Neuronal stem cell (in vitro differentiated cells): ENCODE measurements at regions not wholly inside any gene's neighbourhood (a gene's known extent, or its start where the extent isn't known, plus 50 kb on each side); places are given as distances from the start of the nearest gene placed in this dataset.
A peak's percentile ranks its signal among the peaks of the same experiment; 100 is the strongest.

Experiments used
- DNase-seq: peaks from one replicate; pipeline ENCODE4 v3.0.0-alpha.2; 2013; ENCODE audit warnings: low spot score
- H2AFZ ChIP-seq: one replicate; pipeline ENCODE4 v1.6.1; 2013; ENCODE audit warnings: mild to moderate bottlenecking, low read length, inconsistent platforms
- H2AK5ac ChIP-seq: 2 replicates; pipeline ENCODE4 v1.6.1; 2013; ENCODE audit warnings: low read depth, mild to moderate bottlenecking, inconsistent platforms, low read length, moderate library complexity, mixed read lengths
- H2BK120ac ChIP-seq: 2 replicates; pipeline ENCODE4 v1.6.1; 2013; ENCODE audit warnings: low read depth, mild to moderate bottlenecking, inconsistent platforms, low read length, moderate library complexity, mixed read lengths
- H2BK12ac ChIP-seq: one replicate; pipeline ENCODE4 v1.6.1; 2013; ENCODE audit warnings: low read length, inconsistent platforms
- H2BK15ac ChIP-seq: 2 replicates; pipeline ENCODE4 v1.6.1; 2013; ENCODE audit warnings: mild to moderate bottlenecking, low read length, inconsistent platforms, mixed read lengths
- H2BK5ac ChIP-seq: one replicate; pipeline ENCODE4 v1.6.1; 2013; ENCODE audit warnings: inconsistent platforms, mild to moderate bottlenecking, low read length, moderate library complexity
- H3K14ac ChIP-seq: one replicate; pipeline ENCODE4 v1.6.1; 2013; ENCODE audit warnings: low read length, inconsistent platforms
- H3K18ac ChIP-seq: 2 replicates; pipeline ENCODE4 v1.6.1; 2013; ENCODE audit warnings: low read length, inconsistent platforms
- H3K23ac ChIP-seq: 2 replicates; pipeline ENCODE4 v1.6.1; 2013; ENCODE audit warnings: low read depth, mild to moderate bottlenecking, mixed read lengths, low read length, inconsistent platforms; ENCODE audit not compliant: poor library complexity
- H3K27ac ChIP-seq: replicated peaks from 3 replicates; pipeline ENCODE4 v1.5.1; 2013; ENCODE audit warnings: low read length, inconsistent platforms
- H3K27me3 ChIP-seq, 3 experiments: 2 replicates each; pipeline ENCODE4 v1.6.1; 2013; ENCODE audit warnings: low read length in 3 of 3, mild to moderate bottlenecking in 2 of 3, inconsistent platforms in 1 of 3, low read depth in 1 of 3, mixed read lengths in 1 of 3, moderate library complexity in 1 of 3; ENCODE audit not compliant: control insufficient read depth in 3 of 3, insufficient read depth in 3 of 3
- H3K36me3 ChIP-seq, 2 donors: replicated peaks in 1 of 2; 2 replicates each; pipeline ENCODE4 v1.6.1; 2013; ENCODE audit warnings: low read length in 2 of 2; ENCODE audit not compliant: control insufficient read depth in 2 of 2, insufficient read depth in 2 of 2
- H3K4ac ChIP-seq: 2 replicates; pipeline ENCODE4 v1.6.1; 2013; ENCODE audit warnings: inconsistent platforms, mild to moderate bottlenecking, low read length, moderate library complexity
- H3K4me1 ChIP-seq, 2 donors: 1 replicate in 1 of 2; 2 replicates in 1 of 2; pipeline ENCODE4 v1.6.1; 2013; ENCODE audit warnings: low read length in 2 of 2, low read depth in 1 of 2; ENCODE audit not compliant: control insufficient read depth in 2 of 2, insufficient read depth in 1 of 2
- H3K4me2 ChIP-seq: one replicate; pipeline ENCODE4 v1.6.1; 2013; ENCODE audit warnings: mild to moderate bottlenecking, low read length, inconsistent platforms; ENCODE audit not compliant: insufficient read depth, poor library complexity, severe bottlenecking
- H3K4me3 ChIP-seq, 2 donors: 2 replicates each; pipeline ENCODE4 v1.5.1; 2013; ENCODE audit warnings: low read length in 2 of 2, mild to moderate bottlenecking in 2 of 2, inconsistent platforms in 1 of 2, moderate library complexity in 1 of 2
- H3K79me1 ChIP-seq: one replicate; pipeline ENCODE4 v1.6.1; 2013; ENCODE audit warnings: low read depth, mild to moderate bottlenecking, inconsistent platforms, low read length, moderate library complexity
- H3K9ac ChIP-seq: one replicate; pipeline ENCODE4 v1.6.1; 2013; ENCODE audit warnings: mild to moderate bottlenecking, low read depth, low read length, inconsistent platforms; ENCODE audit not compliant: poor library complexity
- H3K9me3 ChIP-seq, 2 donors: replicated peaks in 1 of 2; 2 replicates each; pipeline versions ENCODE3 to v1.6.1; 2013; ENCODE audit warnings: low read length in 2 of 2, mild to moderate bottlenecking in 2 of 2, inconsistent platforms in 1 of 2, low read depth in 1 of 2, mixed read lengths in 1 of 2, moderate library complexity in 1 of 2; ENCODE audit not compliant: control insufficient read depth in 2 of 2, insufficient read depth in 1 of 2
- H4K8ac ChIP-seq: one replicate; pipeline ENCODE4 v1.6.1; 2013; ENCODE audit warnings: low read depth, mild to moderate bottlenecking, inconsistent platforms, low read length, moderate library complexity
- H4K91ac ChIP-seq: one replicate; pipeline ENCODE4 v1.6.1; 2013; ENCODE audit warnings: low read length, low read depth, mild to moderate bottlenecking, inconsistent platforms; ENCODE audit not compliant: poor library complexity
- WGBS, 2 donors: extraction: QIAGEN DNeasy Blood & Tissue Kit; methylation state at CpG; one replicate each; pipeline ENCODE4 v1.1.7; 2013; ENCODE audit warnings: missing lambda C conversion rate in 2 of 2, mixed read lengths in 1 of 2; ENCODE audit not compliant: insufficient read length in 2 of 2, insufficient replicate concordance in 1 of 2; ENCODE audit errors: extremely low coverage in 2 of 2; 5-methylcytosine and 5-hydroxymethylcytosine counted together

DNA sequence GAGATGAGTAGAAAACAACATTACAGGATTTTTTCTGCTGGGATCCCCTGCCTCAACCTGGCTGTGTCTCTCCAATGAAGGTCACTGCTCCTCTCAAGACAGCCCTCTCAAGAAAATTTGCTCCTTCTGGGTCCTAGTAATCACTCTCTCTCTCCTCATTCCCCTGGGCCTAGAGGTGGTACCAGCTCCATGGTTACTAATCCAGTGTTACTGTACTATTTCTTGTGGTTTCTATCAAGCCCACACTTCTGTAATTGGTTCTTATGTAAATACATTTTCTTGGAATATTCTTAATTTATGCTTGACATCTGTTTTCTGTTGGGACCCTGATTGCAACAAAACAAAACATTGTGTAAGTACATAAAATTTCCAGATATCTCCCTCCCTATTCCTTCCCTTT lies 123.8 kb upstream of the RORB start:
- no peak for DNase-seq
- no peaks in the 10 kb centered on the region for H3K79me1 ChIP-seq
- no peaks in the 10 kb centered on the region for H3K4me1 ChIP-seq
- H2BK120ac ChIP-seq: no peak overlapping the region
- no peak overlapping the region for H3K23ac ChIP-seq
- H3K9me3 ChIP-seq: no peaks in the 10 kb centered on the region
- H2AFZ ChIP-seq: no peak overlapping the region
- no peak overlapping the region for H2AK5ac ChIP-seq
- no peak overlapping the region for H3K4me2 ChIP-seq
- H3K14ac ChIP-seq: no peak overlapping the region
- H3K4me3 ChIP-seq: no peak overlapping the region
- no peak overlapping the region for H3K4ac ChIP-seq
- no peak overlapping the region for H3K18ac ChIP-seq
- no peak overlapping the region for H3K9ac ChIP-seq
- H4K91ac ChIP-seq: no peak overlapping the region
- no peak overlapping the region for H4K8ac ChIP-seq
- no peak overlapping the region for H2BK12ac ChIP-seq
- no peaks in the 10 kb centered on the region for H3K27me3 ChIP-seq
- no peak overlapping the region for H3K27ac ChIP-seq
- H2BK5ac ChIP-seq: no peak overlapping the region
- no peaks in the 10 kb centered on the region for H3K36me3 ChIP-seq
- H2BK15ac ChIP-seq: no peak overlapping the region

DNA sequence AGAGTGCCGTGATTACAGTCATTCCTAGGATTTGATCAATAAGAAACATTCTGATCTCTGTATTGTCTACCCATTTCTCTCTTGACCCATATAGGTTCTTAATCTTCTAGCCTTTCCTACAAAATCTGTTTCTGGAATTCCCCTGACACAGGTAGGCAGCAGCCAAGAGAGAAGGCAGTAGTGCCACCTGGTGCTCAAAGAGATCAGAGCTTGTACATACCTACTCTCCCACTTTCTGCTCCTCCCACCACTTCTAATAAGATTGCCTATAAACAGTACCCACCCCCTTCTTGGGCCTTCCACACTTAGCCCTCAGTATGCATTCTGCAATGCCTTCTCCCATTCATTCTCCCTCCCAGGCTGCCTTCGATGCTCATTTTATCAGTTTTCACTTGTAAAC lies 117.4 kb upstream of the RORB start:
- peak; percentile 20 for DNase-seq

DNA sequence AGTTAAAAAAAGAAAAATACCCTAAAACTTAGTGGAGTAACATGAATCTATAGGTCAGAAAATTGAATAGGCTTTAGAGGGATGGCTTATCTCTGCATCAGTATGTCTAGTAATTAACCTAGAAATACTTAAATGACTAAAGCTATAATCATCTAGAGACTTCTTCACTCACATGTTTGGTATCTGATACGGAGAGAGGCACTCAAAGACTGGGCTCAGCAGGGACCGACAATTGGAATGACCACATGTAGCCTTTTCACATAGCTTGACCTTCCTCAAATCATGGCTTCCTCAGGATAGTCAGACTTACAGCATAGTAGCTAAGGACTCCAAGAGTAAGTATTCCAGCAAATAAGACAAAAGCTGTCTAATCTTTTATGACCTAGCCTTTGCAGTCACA lies 105.3 kb upstream of the RORB start:
- H3K4me3 ChIP-seq: no peak overlapping the region
- no peak overlapping the region for H3K27ac ChIP-seq
- WGBS, 2 donors: no CpG with 5 or more reads among the region's 2 CpGs
- H2BK15ac ChIP-seq: no peak overlapping the region
- no peak overlapping the region for H2BK120ac ChIP-seq
- H2AFZ ChIP-seq: no peak overlapping the region
- no peak for DNase-seq
- H3K27me3 ChIP-seq: no peaks in the 10 kb centered on the region
- no peak overlapping the region for H3K14ac ChIP-seq
- H3K4me1 ChIP-seq: no peaks in the 10 kb centered on the region
- H4K8ac ChIP-seq: no peak overlapping the region
- no peaks in the 10 kb centered on the region for H3K79me1 ChIP-seq
- H3K36me3 ChIP-seq: no peaks in the 10 kb centered on the region
- no peak overlapping the region for H2AK5ac ChIP-seq
- no peak overlapping the region for H2BK5ac ChIP-seq
- no peak overlapping the region for H3K4me2 ChIP-seq
- H3K9me3 ChIP-seq: peaks cover 0 to 2% of the 10 kb centered on the region in 2 donors
- H4K91ac ChIP-seq: no peak overlapping the region
- no peak overlapping the region for H3K4ac ChIP-seq
- H3K9ac ChIP-seq: no peak overlapping the region
- H3K23ac ChIP-seq: no peak overlapping the region
- H2BK12ac ChIP-seq: no peak overlapping the region
- H3K18ac ChIP-seq: no peak overlapping the region

More for the DNA sequence above, 117.4 kb upstream of the RORB start:
- Histone ChIP-seq H3K4me3 (no peak overlapping the region), H3K27me3 (no peaks in the 10 kb centered on the region), H3K4me2 (no peak overlapping the region), H4K8ac (no peak overlapping the region), H3K4me1 (no peaks in the 10 kb centered on the region), H3K18ac (no peak overlapping the region), H4K91ac (no peak overlapping the region), H3K14ac (no peak overlapping the region), H3K9ac (no peak overlapping the region), H3K79me1 (no peaks in the 10 kb centered on the region), H3K9me3 (no peaks in the 10 kb centered on the region), H2BK15ac (no peak overlapping the region), H3K36me3 (no peaks in the 10 kb centered on the region), H3K4ac (no peak overlapping the region), H2AK5ac (no peak overlapping the region), H3K27ac (no peak overlapping the region), H2BK12ac (no peak overlapping the region), H2BK120ac (no peak overlapping the region), H2BK5ac (no peak overlapping the region), H3K23ac (no peak overlapping the region), H2AFZ (no peak overlapping the region)
- WGBS, 2 donors: no CpG with 5 or more reads among the region's 2 CpGs

DNA sequence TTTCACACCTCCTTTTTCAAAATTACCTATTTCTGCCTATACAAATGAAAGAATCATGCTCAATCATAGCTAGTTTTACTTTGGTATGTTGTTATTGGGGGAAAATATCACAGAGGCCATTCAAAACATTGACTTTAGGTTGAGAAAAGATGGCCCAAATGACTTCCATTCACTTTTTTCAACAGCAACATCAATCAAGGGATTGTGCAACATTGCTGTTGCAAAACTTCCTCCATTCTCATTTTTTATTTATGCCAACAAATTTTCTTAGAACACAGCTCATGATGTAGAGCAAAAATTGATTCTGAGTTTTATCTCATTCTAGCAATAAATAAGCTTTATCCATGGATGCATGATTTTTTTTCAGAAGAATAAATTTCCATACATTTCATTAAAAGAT lies 93.6 kb upstream of the RORB start:
- H3K9ac ChIP-seq: no peak overlapping the region
- H3K23ac ChIP-seq: no peak overlapping the region
- no peaks in the 10 kb centered on the region for H3K36me3 ChIP-seq
- no peak for DNase-seq
- H3K18ac ChIP-seq: no peak overlapping the region
- H2BK12ac ChIP-seq: no peak overlapping the region
- H3K27me3 ChIP-seq: no peaks in the 10 kb centered on the region
- no peak overlapping the region for H4K91ac ChIP-seq
- H2AK5ac ChIP-seq: no peak overlapping the region
- no peak overlapping the region for H3K14ac ChIP-seq
- H2BK5ac ChIP-seq: no peak overlapping the region
- H3K27ac ChIP-seq: no peak overlapping the region
- no peak overlapping the region for H3K4me2 ChIP-seq
- H2BK120ac ChIP-seq: no peak overlapping the region
- peaks cover 0 to 1% of the 10 kb centered on the region in 2 donors for H3K9me3 ChIP-seq
- H2AFZ ChIP-seq: no peak overlapping the region
- no peaks in the 10 kb centered on the region for H3K79me1 ChIP-seq
- H4K8ac ChIP-seq: no peak overlapping the region
- no peak overlapping the region for H2BK15ac ChIP-seq
- H3K4ac ChIP-seq: no peak overlapping the region
- no peak overlapping the region for H3K4me3 ChIP-seq
- no peaks in the 10 kb centered on the region for H3K4me1 ChIP-seq
